Neuronal stem cell (in vitro differentiated cells): ENCODE measurements at regions not wholly inside any gene's neighbourhood (a gene's known extent, or its start where the extent isn't known, plus 50 kb on each side); places are given as distances from the start of the nearest gene placed in this dataset.
"Not testable (repeated sequence)": the region's sequence is repeated elsewhere in the genome, so short reads cannot be mapped to it uniquely, and the experiment has no call there.

Experiments
- DNase-seq: peaks from one replicate; pipeline ENCODE4 v3.0.0-alpha.2; 2013; ENCODE audit warnings: low spot score
- H2AFZ ChIP-seq: one replicate; pipeline ENCODE4 v1.6.1; 2013; ENCODE audit warnings: mild to moderate bottlenecking, low read length, inconsistent platforms
- H2AK5ac ChIP-seq: 2 replicates; pipeline ENCODE4 v1.6.1; 2013; ENCODE audit warnings: low read depth, mild to moderate bottlenecking, inconsistent platforms, low read length, moderate library complexity, mixed read lengths
- H2BK120ac ChIP-seq: 2 replicates; pipeline ENCODE4 v1.6.1; 2013; ENCODE audit warnings: low read depth, mild to moderate bottlenecking, inconsistent platforms, low read length, moderate library complexity, mixed read lengths
- H2BK12ac ChIP-seq: one replicate; pipeline ENCODE4 v1.6.1; 2013; ENCODE audit warnings: low read length, inconsistent platforms
- H2BK15ac ChIP-seq: 2 replicates; pipeline ENCODE4 v1.6.1; 2013; ENCODE audit warnings: mild to moderate bottlenecking, low read length, inconsistent platforms, mixed read lengths
- H2BK5ac ChIP-seq: one replicate; pipeline ENCODE4 v1.6.1; 2013; ENCODE audit warnings: inconsistent platforms, mild to moderate bottlenecking, low read length, moderate library complexity
- H3K14ac ChIP-seq: one replicate; pipeline ENCODE4 v1.6.1; 2013; ENCODE audit warnings: low read length, inconsistent platforms
- H3K18ac ChIP-seq: 2 replicates; pipeline ENCODE4 v1.6.1; 2013; ENCODE audit warnings: low read length, inconsistent platforms
- H3K23ac ChIP-seq: 2 replicates; pipeline ENCODE4 v1.6.1; 2013; ENCODE audit warnings: low read depth, mild to moderate bottlenecking, mixed read lengths, low read length, inconsistent platforms; ENCODE audit not compliant: poor library complexity
- H3K27ac ChIP-seq: replicated peaks from 3 replicates; pipeline ENCODE4 v1.5.1; 2013; ENCODE audit warnings: low read length, inconsistent platforms
- H3K27me3 ChIP-seq, 3 experiments: 2 replicates each; pipeline ENCODE4 v1.6.1; 2013; ENCODE audit warnings: low read length in 3 of 3, mild to moderate bottlenecking in 2 of 3, inconsistent platforms in 1 of 3, low read depth in 1 of 3, mixed read lengths in 1 of 3, moderate library complexity in 1 of 3; ENCODE audit not compliant: control insufficient read depth in 3 of 3, insufficient read depth in 3 of 3
- H3K36me3 ChIP-seq, 2 donors: replicated peaks in 1 of 2; 2 replicates each; pipeline ENCODE4 v1.6.1; 2013; ENCODE audit warnings: low read length in 2 of 2; ENCODE audit not compliant: control insufficient read depth in 2 of 2, insufficient read depth in 2 of 2
- H3K4ac ChIP-seq: 2 replicates; pipeline ENCODE4 v1.6.1; 2013; ENCODE audit warnings: inconsistent platforms, mild to moderate bottlenecking, low read length, moderate library complexity
- H3K4me1 ChIP-seq, 2 donors: 1 replicate in 1 of 2; 2 replicates in 1 of 2; pipeline ENCODE4 v1.6.1; 2013; ENCODE audit warnings: low read length in 2 of 2, low read depth in 1 of 2; ENCODE audit not compliant: control insufficient read depth in 2 of 2, insufficient read depth in 1 of 2
- H3K4me2 ChIP-seq: one replicate; pipeline ENCODE4 v1.6.1; 2013; ENCODE audit warnings: mild to moderate bottlenecking, low read length, inconsistent platforms; ENCODE audit not compliant: insufficient read depth, poor library complexity, severe bottlenecking
- H3K4me3 ChIP-seq, 2 donors: 2 replicates each; pipeline ENCODE4 v1.5.1; 2013; ENCODE audit warnings: low read length in 2 of 2, mild to moderate bottlenecking in 2 of 2, inconsistent platforms in 1 of 2, moderate library complexity in 1 of 2
- H3K79me1 ChIP-seq: one replicate; pipeline ENCODE4 v1.6.1; 2013; ENCODE audit warnings: low read depth, mild to moderate bottlenecking, inconsistent platforms, low read length, moderate library complexity
- H3K9ac ChIP-seq: one replicate; pipeline ENCODE4 v1.6.1; 2013; ENCODE audit warnings: mild to moderate bottlenecking, low read depth, low read length, inconsistent platforms; ENCODE audit not compliant: poor library complexity
- H3K9me3 ChIP-seq, 2 donors: replicated peaks in 1 of 2; 2 replicates each; pipeline versions ENCODE3 to v1.6.1; 2013; ENCODE audit warnings: low read length in 2 of 2, mild to moderate bottlenecking in 2 of 2, inconsistent platforms in 1 of 2, low read depth in 1 of 2, mixed read lengths in 1 of 2, moderate library complexity in 1 of 2; ENCODE audit not compliant: control insufficient read depth in 2 of 2, insufficient read depth in 1 of 2
- H4K8ac ChIP-seq: one replicate; pipeline ENCODE4 v1.6.1; 2013; ENCODE audit warnings: low read depth, mild to moderate bottlenecking, inconsistent platforms, low read length, moderate library complexity
- H4K91ac ChIP-seq: one replicate; pipeline ENCODE4 v1.6.1; 2013; ENCODE audit warnings: low read length, low read depth, mild to moderate bottlenecking, inconsistent platforms; ENCODE audit not compliant: poor library complexity
- WGBS, 2 donors: extraction: QIAGEN DNeasy Blood & Tissue Kit; methylation state at CpG; one replicate each; pipeline ENCODE4 v1.1.7; 2013; ENCODE audit warnings: missing lambda C conversion rate in 2 of 2, mixed read lengths in 1 of 2; ENCODE audit not compliant: insufficient read length in 2 of 2, insufficient replicate concordance in 1 of 2; ENCODE audit errors: extremely low coverage in 2 of 2; 5-methylcytosine and 5-hydroxymethylcytosine counted together

- Histone ChIP-seq H2BK12ac (no peak overlapping the region), H4K8ac (no peak overlapping the region), H2BK15ac (no peak overlapping the region), H2BK5ac (no peak overlapping the region), H3K9ac (no peak overlapping the region), H3K27ac (no peak overlapping the region), H2AK5ac (no peak overlapping the region), H3K36me3 (no peaks in the 10 kb centered on the region), H3K27me3 (no peaks in the 10 kb centered on the region), H3K4me2 (no peak overlapping the region), H3K14ac (no peak overlapping the region), H4K91ac (no peak overlapping the region), H3K4ac (no peak overlapping the region), H2BK120ac (no peak overlapping the region), H3K4me1 (peaks cover 6 to 11% of the 10 kb centered on the region in 2 donors), H3K23ac (no peak overlapping the region), H3K79me1 (no peaks in the 10 kb centered on the region), H2AFZ (no peak overlapping the region), H3K18ac (no peak overlapping the region), H3K4me3 (no peak overlapping the region), H3K9me3 (no peaks in the 10 kb centered on the region)
- DNase-seq = no peak
- no CpG with 5 or more reads among the region's 1 CpG for WGBS, 2 donors
Observed at GRCh38 chr2:167748536-167748935, 498.9 kb downstream of the STK39 start.

- Histone ChIP-seq H3K14ac (no peak overlapping the region), H3K18ac (no peak overlapping the region), H3K4me1 (no peaks in the 10 kb centered on the region), H4K91ac (no peak overlapping the region), H3K9ac (no peak overlapping the region), H4K8ac (no peak overlapping the region), H2BK5ac (no peak overlapping the region), H2AFZ (no peak overlapping the region), H3K23ac (no peak overlapping the region), H2BK120ac (no peak overlapping the region), H3K27me3 (no peaks in the 10 kb centered on the region), H2AK5ac (no peak overlapping the region), H3K4me3 (no peak overlapping the region), H3K4me2 (no peak overlapping the region), H3K27ac (no peak overlapping the region), H3K9me3 (no peaks in the 10 kb centered on the region), H3K79me1 (no peaks in the 10 kb centered on the region), H2BK12ac (no peak overlapping the region), H3K36me3 (no peaks in the 10 kb centered on the region), H2BK15ac (no peak overlapping the region), H3K4ac (no peak overlapping the region)
- no peak for DNase-seq
- WGBS, 2 donors = no CpG with 5 or more reads among the region's 2 CpGs
Observed at GRCh38 chr2:167745667-167746066, 501.7 kb downstream of the STK39 start.

GRCh38 chr2:167739921-167740320 is 507.5 kb downstream of the STK39 start:
- not testable (repeated sequence) for H3K27ac ChIP-seq, H3K23ac ChIP-seq, H3K27me3 ChIP-seq, H3K4ac ChIP-seq, H4K8ac ChIP-seq, H3K4me2 ChIP-seq, H2AFZ ChIP-seq, H2BK120ac ChIP-seq, H2BK5ac ChIP-seq, H3K14ac ChIP-seq, H3K4me1 ChIP-seq, DNase-seq, H3K18ac ChIP-seq, H3K9me3 ChIP-seq, H2AK5ac ChIP-seq, H3K9ac ChIP-seq, H4K91ac ChIP-seq, H2BK15ac ChIP-seq, H3K4me3 ChIP-seq, H2BK12ac ChIP-seq, H3K79me1 ChIP-seq, H3K36me3 ChIP-seq
- no CpG with 5 or more reads among the region's 1 CpG for WGBS, 2 donors

- Histone ChIP-seq H2BK5ac (no peak overlapping the region), H2AK5ac (no peak overlapping the region), H3K9me3 (no peaks in the 10 kb centered on the region), H3K36me3 (no peaks in the 10 kb centered on the region), H3K4me1 (peaks cover 7 to 17% of the 10 kb centered on the region in 2 donors), H3K14ac (no peak overlapping the region), H3K9ac (no peak overlapping the region), H2AFZ (no peak overlapping the region), H3K4me3 (no peak overlapping the region), H2BK12ac (no peak overlapping the region), H3K18ac (no peak overlapping the region), H3K4ac (no peak overlapping the region), H4K91ac (no peak overlapping the region), H2BK120ac (no peak overlapping the region), H4K8ac (no peak overlapping the region), H3K79me1 (no peaks in the 10 kb centered on the region), H3K27ac (no peak overlapping the region), H3K27me3 (no peaks in the 10 kb centered on the region), H3K23ac (no peak overlapping the region), H3K4me2 (no peak overlapping the region), H2BK15ac (no peak overlapping the region)
- no peak for DNase-seq
- WGBS, 2 donors = no CpG with 5 or more reads among the region's 2 CpGs
Observed at GRCh38 chr2:167733747-167734146, 513.6 kb downstream of the STK39 start.
